IMR-90 (cell line): ENCODE measurements at regions not wholly inside any gene's neighbourhood (a gene's known extent, or its start where the extent isn't known, plus 50 kb on each side); places are given as distances from the start of the nearest gene placed in this dataset.
A peak's percentile ranks its signal among the peaks of the same experiment; 100 is the strongest.

ENCODE experiments used
- ATAC-seq: fragments of 200-7000 bp; cut with Tn5 transposase; 2 replicates; pipeline ENCODE4 v1.9.1; 2020; ENCODE audit warnings: low read depth, mild to moderate bottlenecking, moderate library complexity
- BruUV-seq: library from RNA; stranded (reverse); fragments of 400-500 nt; replicated peaks from 2 replicates; lab custom pipeline; 2021; lab: Mats Ljungman, UMichigan
- CTCF ChIA-PET: fragments of 300-600 bp; formaldehyde crosslinking; extraction: SDS; loops from one replicate; lab custom pipeline; 2021; ENCODE audit warnings: antibody characterized with exemption; lab: Yijun Ruan, JAX
- POLR2A ChIA-PET: fragments of 300-600 bp; sonication (Branson Sonifier 250); formaldehyde crosslinking; loops from one replicate; lab custom pipeline; 2022; ENCODE audit warnings: antibody characterized with exemption; ENCODE audit not compliant: unreplicated experiment; lab: Charles Lee
- DNase-seq: peaks from one replicate; pipeline ENCODE4 v3.0.0; 2013
- H2AFZ ChIP-seq: replicated peaks from 2 replicates; pipeline ENCODE3; 2013; ENCODE audit warnings: low read length, mild to moderate bottlenecking; ENCODE audit not compliant: poor library complexity
- H2AK5ac ChIP-seq: 2 replicates; pipeline ENCODE4 v1.6.1; 2013; ENCODE audit warnings: low read depth, low read length, inconsistent platforms
- H2AK9ac ChIP-seq: replicated peaks from 2 replicates; pipeline ENCODE3; 2013; ENCODE audit warnings: mild to moderate bottlenecking, low read depth, low read length, moderate library complexity; ENCODE audit not compliant: poor library complexity
- H2BK120ac ChIP-seq: 2 replicates; pipeline ENCODE4 v1.6.1; 2013; ENCODE audit warnings: low read depth, low read length, inconsistent platforms
- H2BK15ac ChIP-seq: 3 replicates; pipeline ENCODE4 v1.6.1; 2013; ENCODE audit warnings: low read depth, low read length, inconsistent platforms
- H2BK20ac ChIP-seq: 2 replicates; pipeline ENCODE4 v1.6.1; 2013; ENCODE audit warnings: low read depth, mild to moderate bottlenecking, inconsistent platforms, low read length, moderate library complexity
- H2BK5ac ChIP-seq: 2 replicates; pipeline ENCODE4 v1.6.1; 2013; ENCODE audit warnings: mild to moderate bottlenecking, low read depth, low read length, inconsistent platforms; ENCODE audit not compliant: poor library complexity, severe bottlenecking
- H3K14ac ChIP-seq: replicated peaks from 2 replicates; pipeline ENCODE4 v1.6.1; 2013; ENCODE audit warnings: low read depth, low read length, inconsistent platforms
- H3K18ac ChIP-seq: 2 replicates; pipeline ENCODE4 v1.6.1; 2013; ENCODE audit warnings: low read depth, low read length, control low read depth
- H3K23ac ChIP-seq: 2 replicates; pipeline ENCODE4 v1.6.1; 2013; ENCODE audit warnings: low read depth, low read length, inconsistent platforms
- H3K27ac ChIP-seq: 2 replicates; pipeline ENCODE4 v1.5.1; 2013; ENCODE audit warnings: mild to moderate bottlenecking, control low read depth, low read length; ENCODE audit not compliant: insufficient read depth
- H3K27me3 ChIP-seq: 2 replicates; pipeline ENCODE4 v1.6.1; 2013; ENCODE audit warnings: low read length; ENCODE audit not compliant: control insufficient read depth, insufficient read depth
- H3K36me3 ChIP-seq: 2 replicates; pipeline ENCODE4 v1.6.1; 2013; ENCODE audit warnings: low read length, mixed read lengths; ENCODE audit not compliant: control insufficient read depth, insufficient read depth
- H3K4ac ChIP-seq: 2 replicates; pipeline ENCODE4 v1.6.1; 2013; ENCODE audit warnings: low read depth, low read length, inconsistent platforms
- H3K4me1 ChIP-seq: 2 replicates; pipeline ENCODE4 v1.6.1; 2013; ENCODE audit warnings: low read length, mixed read lengths; ENCODE audit not compliant: control insufficient read depth, insufficient read depth
- H3K4me2 ChIP-seq: 2 replicates; pipeline ENCODE4 v1.6.1; 2013; ENCODE audit warnings: low read depth, mild to moderate bottlenecking, control low read depth, low read length, moderate library complexity
- H3K4me3 ChIP-seq: 2 replicates; pipeline ENCODE4 v1.5.1; 2013; ENCODE audit warnings: low read depth, mild to moderate bottlenecking, control low read depth, low read length, moderate library complexity; ENCODE audit not compliant: insufficient read depth
- H3K56ac ChIP-seq: 2 replicates; pipeline ENCODE4 v1.6.1; 2013; ENCODE audit warnings: low read length, inconsistent platforms; ENCODE audit not compliant: insufficient read depth; ENCODE audit errors: extremely low read depth
- H3K79me1 ChIP-seq, 2 experiments: 2 replicates each; pipeline ENCODE4 v1.6.1; 2013; ENCODE audit warnings: low read length in 2 of 2, inconsistent platforms in 1 of 2, low read depth in 1 of 2
- H3K9ac ChIP-seq: 2 replicates; pipeline ENCODE4 v1.6.1; 2013; ENCODE audit warnings: low read depth, low read length, control low read depth
- H3K9me1 ChIP-seq: 2 replicates; pipeline ENCODE4 v1.6.1; 2013; ENCODE audit warnings: low read length, inconsistent platforms; ENCODE audit not compliant: insufficient read depth
- H3K9me3 ChIP-seq: 2 replicates; pipeline ENCODE4 v1.6.1; 2013; ENCODE audit warnings: low read length; ENCODE audit not compliant: control insufficient read depth, insufficient read depth
- H4K20me1 ChIP-seq: 2 replicates; pipeline ENCODE4 v1.6.1; 2013; ENCODE audit warnings: low read length, inconsistent platforms; ENCODE audit not compliant: insufficient read depth
- H4K5ac ChIP-seq: 2 replicates; pipeline ENCODE4 v1.6.1; 2013; ENCODE audit warnings: mild to moderate bottlenecking, low read depth, low read length, control low read depth
- H4K8ac ChIP-seq, 2 experiments: 2 replicates each; pipeline ENCODE4 v1.6.1; 2013; ENCODE audit warnings: low read depth in 2 of 2, low read length in 2 of 2, control low read depth in 1 of 2, inconsistent platforms in 1 of 2
- H4K91ac ChIP-seq: 2 replicates; pipeline ENCODE4 v1.6.1; 2013; ENCODE audit warnings: low read depth, low read length, inconsistent platforms; ENCODE audit not compliant: insufficient read depth
- BHLHE40 ChIP-seq: fragments of 150-350 bp; IDR thresholded peaks from 2 replicates; pipeline ENCODE4 v1.6.1; 2016; ENCODE audit warnings: mild to moderate bottlenecking, low read depth, low read length
- CEBPB ChIP-seq: IDR thresholded peaks from 2 replicates; pipeline ENCODE4 v1.6.1; 2012; ENCODE audit warnings: low read depth, low read length, improper control_type of control experiment
- CHD1 ChIP-seq: IDR thresholded peaks from 2 replicates; pipeline ENCODE4 v1.6.1; 2012; ENCODE audit warnings: low read depth, low read length, improper control_type of control experiment
- CTCF ChIP-seq: conservative IDR thresholded peaks from 2 replicates; pipeline ENCODE4 v1.5.1; 2012; ENCODE audit warnings: mild to moderate bottlenecking, low read depth, low read length, improper control_type of control experiment
- ELK1 ChIP-seq: fragments of 150-350 bp; IDR thresholded peaks from 2 replicates; pipeline ENCODE4 v1.6.1; 2016; ENCODE audit warnings: low read depth, mild to moderate bottlenecking, low read length, moderate library complexity, borderline replicate concordance
- FOS ChIP-seq: fragments of 150-350 bp; IDR thresholded peaks from 2 replicates; pipeline ENCODE4 v1.6.1; 2016; ENCODE audit warnings: low read depth, low read length
- MAFK ChIP-seq: IDR thresholded peaks from 2 replicates; pipeline ENCODE4 v1.6.1; 2012; ENCODE audit warnings: low read depth, low read length, improper control_type of control experiment
- MAZ ChIP-seq: IDR thresholded peaks from 2 replicates; pipeline ENCODE4 v1.6.1; 2012; ENCODE audit warnings: low read depth, mild to moderate bottlenecking, low read length, improper control_type of control experiment, moderate library complexity, borderline replicate concordance
- MXI1 ChIP-seq: IDR thresholded peaks from 2 replicates; pipeline ENCODE4 v1.6.1; 2012; ENCODE audit warnings: low read depth, mild to moderate bottlenecking, low read length, moderate library complexity, borderline replicate concordance
- NFE2L2 ChIP-seq: fragments of 150-350 bp; IDR thresholded peaks from 2 replicates; pipeline ENCODE4 v1.6.1; 2016; ENCODE audit warnings: low read depth, mild to moderate bottlenecking, low read length
- POLR2A ChIP-seq: IDR thresholded peaks from 2 replicates; pipeline ENCODE4 v1.6.1; 2012; ENCODE audit warnings: mild to moderate bottlenecking, low read depth, low read length
- RAD21 ChIP-seq: IDR thresholded peaks from 2 replicates; pipeline ENCODE4 v1.6.1; 2012; ENCODE audit warnings: low read length, improper control_type of control experiment
- RCOR1 ChIP-seq: IDR thresholded peaks from 2 replicates; pipeline ENCODE4 v1.6.1; 2012; ENCODE audit warnings: mild to moderate bottlenecking, low read length, improper control_type of control experiment; ENCODE audit not compliant: insufficient replicate concordance
- RFX5 ChIP-seq: IDR thresholded peaks from 2 replicates; pipeline ENCODE4 v1.8.0; 2012; ENCODE audit warnings: low read depth, mild to moderate bottlenecking, low read length, moderate library complexity
- SMC3 ChIP-seq: fragments of 150-350 bp; IDR thresholded peaks from 2 replicates; pipeline ENCODE4 v1.6.1; 2016; ENCODE audit warnings: low read depth, mild to moderate bottlenecking, antibody characterized with exemption, low read length, moderate library complexity
- USF2 ChIP-seq: fragments of 150-350 bp; IDR thresholded peaks from 2 replicates; pipeline ENCODE4 v1.6.1; 2017; ENCODE audit warnings: mild to moderate bottlenecking, antibody characterized with exemption, low read length, low read depth
- WGBS, 2 experiments: methylation state at CpG; one replicate each; pipeline versions ENCODE4 v1.1.5 to v1.1.7; 2013; ENCODE audit warnings: missing lambda C conversion rate in 2 of 2; ENCODE audit not compliant: insufficient read length in 1 of 2; ENCODE audit errors: extremely low coverage in 2 of 2; 5-methylcytosine and 5-hydroxymethylcytosine counted together
- dilution Hi-C: fragments of 300-500 bp; cut with HindIII; formaldehyde crosslinking; loops from one replicate; pipeline ENCODE4 v1.14.3; 2018; ENCODE audit warnings: low sequenced_read_pairs; ENCODE audit not compliant: unreplicated experiment
- in situ Hi-C: fragments of 300-500 bp; cut with MboI; formaldehyde crosslinking; loops from 3 replicates; pipeline ENCODE4 v1.14.3; 2019; ENCODE audit warnings: low sequenced_read_pairs, inconsistent platforms, mixed read lengths
- intact Hi-C: fragments of 100-400 bp; cut with micrococcal nuclease; formaldehyde crosslinking; loops from 2 replicates; pipeline ENCODE4 v1.10.0; 2022

GRCh38 chr6:142697922-142698321 lies 247.1 kb downstream of the HIVEP2 start:
- no CpG with 5 or more reads among the region's 4 CpGs for WGBS, 2 experiments
- H3K4me3 ChIP-seq = no peak overlapping the region
- no peaks in the 10 kb centered on the region for H3K79me1 ChIP-seq
- H2BK20ac ChIP-seq = no peak overlapping the region
- no peak for DNase-seq
- no peaks in the 10 kb centered on the region for H4K20me1 ChIP-seq
- no peaks in the 10 kb centered on the region for H3K36me3 ChIP-seq
- no peaks in the 10 kb centered on the region for H3K27me3 ChIP-seq
- dilution Hi-C loops (no loop called here), in situ Hi-C loops (loop anchor here (25.0 kb wide), 1 partner anchor 1314 kb away; the partner anchor contains the start of gene PLAGL1), intact Hi-C loops (no loop called here)
- H3K9ac ChIP-seq = no peak overlapping the region
- no peak overlapping the region for H3K23ac ChIP-seq
- H3K4ac ChIP-seq = no peak overlapping the region
- no peak overlapping the region for H3K4me2 ChIP-seq
- H2AK5ac ChIP-seq = no peak overlapping the region
- H3K56ac ChIP-seq = no peak overlapping the region
- no peak overlapping the region for H4K91ac ChIP-seq
- no peak overlapping the region for H2BK5ac ChIP-seq
- H3K18ac ChIP-seq = no peak overlapping the region
- H4K5ac ChIP-seq = no peak overlapping the region
- peak overlapping the region; percentile 34 for H2AFZ ChIP-seq
- no peak overlapping the region for H3K14ac ChIP-seq
- H3K27ac ChIP-seq = no peak overlapping the region
- peaks cover 3% of the 10 kb centered on the region for H3K4me1 ChIP-seq
- H2AK9ac ChIP-seq = no peak overlapping the region
- POLR2A ChIA-PET = no interaction called here
- BruUV-seq = no TSS peak
- H4K8ac ChIP-seq = no peak overlapping the region
- no peaks in the 10 kb centered on the region for H3K9me3 ChIP-seq
- H2BK15ac ChIP-seq = no peak overlapping the region
- no peak overlapping the region for H2BK120ac ChIP-seq
- TF ChIP-seq SMC3 (no peak), MXI1 (no peak), CEBPB (no peak), FOS (no peak), RCOR1 (no peak), MAFK (no peak), MAZ (no peak), NFE2L2 (no peak), RAD21 (no peak), RFX5 (no peak), CHD1 (no peak), CTCF (no peak), ELK1 (no peak), USF2 (no peak), BHLHE40 (no peak), POLR2A (no peak)
- ATAC-seq = no peak
- CTCF ChIA-PET = interaction anchor here (1.0 to 2.3 kb wide), 2 partner anchors 13 to 729 kb away, joined by 3 to 7 read pairs; no protein-coding TSS in a partner anchor
- no peaks in the 10 kb centered on the region for H3K9me1 ChIP-seq
